Stimulated activated CD8-positive, alpha-beta memory T cell treated with anti-CD3 and anti-CD28 coated beads, Interleukin-12 subunit alpha, Interleukin-12 subunit beta, amount 100 ng/mL, for 1 hour (primary cell): ENCODE measurements at regions not wholly inside any gene's neighbourhood (a gene's known extent, or its start where the extent isn't known, plus 50 kb on each side); places are given as distances from the start of the nearest gene placed in this dataset.

Source experiments
- DNase-seq: peaks from one replicate; pipeline ENCODE4 v3.0.0-alpha.2; 2020; ENCODE audit warnings: low read depth

DNA sequence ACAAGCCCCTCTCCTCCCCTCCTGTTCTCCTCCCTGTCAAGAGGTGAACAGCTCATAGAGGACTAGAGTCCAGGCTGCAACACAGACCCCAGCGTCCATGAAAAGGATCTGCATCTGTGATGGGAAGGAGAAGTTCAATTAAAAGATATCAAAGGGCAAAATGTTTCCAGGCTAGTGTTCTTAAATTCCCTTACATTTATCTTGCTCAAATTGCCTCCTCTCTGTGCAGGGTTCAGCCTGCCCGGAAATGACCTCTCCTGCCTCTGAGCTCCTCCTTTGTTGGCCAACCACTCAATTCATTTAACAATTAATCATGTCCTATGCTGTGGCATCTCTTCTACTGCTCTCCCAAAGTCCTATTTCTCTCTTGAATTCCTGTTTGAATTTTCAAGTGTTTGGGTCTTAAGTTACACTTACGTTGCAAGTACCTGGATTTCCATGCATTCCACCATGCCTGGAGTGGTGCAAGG, 105.3 kb downstream of the TSN start:
- no peak for DNase-seq

DNA sequence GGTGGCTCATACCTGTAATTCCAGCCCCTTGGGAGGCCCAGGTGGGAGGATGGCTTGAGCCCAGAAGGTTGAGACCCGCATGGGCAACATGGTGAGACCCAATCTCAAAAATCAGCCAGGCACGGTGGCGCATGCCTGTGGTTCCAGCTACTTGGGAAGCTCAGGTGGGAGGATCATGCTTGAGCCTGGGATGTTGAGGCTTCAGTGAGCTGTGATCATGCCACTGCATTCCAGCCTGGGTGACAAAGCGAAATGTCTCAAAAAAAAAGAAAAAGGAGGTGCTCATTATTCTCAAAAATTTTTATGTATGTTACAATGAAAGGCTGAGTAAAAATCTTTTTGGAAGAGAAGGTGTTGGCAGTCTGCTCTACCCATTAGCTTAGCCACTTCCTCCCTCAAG, 106.8 kb downstream of the TSN start:
- no peak for DNase-seq

DNA sequence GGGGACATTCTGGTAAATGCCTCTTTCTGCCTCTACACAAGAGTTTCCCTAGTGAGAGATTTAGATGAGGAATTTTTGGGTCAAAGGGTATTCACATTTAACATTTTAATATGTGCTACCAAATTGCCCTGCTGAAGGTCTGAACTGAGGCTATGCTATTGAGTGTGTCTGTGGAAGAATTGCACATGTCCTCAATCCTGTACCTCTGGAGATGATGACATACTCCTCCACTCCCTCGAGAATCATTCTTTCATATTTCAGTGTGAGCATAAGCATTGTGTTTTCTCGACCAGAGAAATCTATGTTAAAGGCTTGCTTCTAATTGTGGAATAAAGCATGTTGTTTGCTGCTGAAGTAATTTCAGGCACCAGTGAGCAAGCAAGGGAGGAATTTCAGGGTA, 110.5 kb downstream of the TSN start:
- DNase-seq = no peak

DNA sequence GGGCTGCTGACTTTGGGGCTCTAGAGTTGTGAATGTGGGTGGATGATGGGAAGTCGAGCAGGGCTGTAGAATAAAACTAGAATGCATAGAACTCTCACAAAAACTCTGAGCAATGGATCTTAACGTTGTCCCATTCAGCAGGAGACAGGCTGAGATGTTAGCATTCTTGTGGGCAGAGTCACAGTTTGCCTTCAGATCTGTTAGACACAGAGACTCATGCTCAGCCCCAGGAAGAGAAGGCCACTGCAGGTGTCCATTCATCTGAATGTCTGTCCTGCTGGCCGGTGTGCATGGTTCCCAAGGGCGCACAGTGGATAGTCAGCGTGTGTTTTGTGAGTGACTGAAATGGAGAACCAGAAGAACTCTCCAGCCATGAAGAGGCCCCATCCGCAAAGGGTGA, 111.3 kb downstream of the TSN start:
- no peak for DNase-seq

DNA sequence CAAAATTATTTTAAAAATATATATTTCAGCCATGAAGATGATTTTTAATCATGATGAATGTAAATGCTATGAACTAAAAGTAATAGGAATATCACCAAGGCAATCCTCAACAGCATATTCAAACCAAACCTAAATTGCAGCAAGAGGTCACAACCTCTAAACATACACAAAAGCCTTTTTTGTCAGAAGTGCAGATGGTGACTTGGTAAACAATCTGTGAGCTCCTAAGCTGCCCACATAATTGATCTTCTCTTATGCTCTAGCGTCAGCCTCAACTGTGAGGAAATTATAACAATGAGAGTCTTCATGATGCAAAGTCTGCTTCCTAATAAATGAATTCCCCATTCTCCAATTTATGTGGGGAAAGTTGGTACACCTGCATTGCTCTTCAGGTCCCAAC, 113.2 kb downstream of the TSN start:
- no peak for DNase-seq

DNA sequence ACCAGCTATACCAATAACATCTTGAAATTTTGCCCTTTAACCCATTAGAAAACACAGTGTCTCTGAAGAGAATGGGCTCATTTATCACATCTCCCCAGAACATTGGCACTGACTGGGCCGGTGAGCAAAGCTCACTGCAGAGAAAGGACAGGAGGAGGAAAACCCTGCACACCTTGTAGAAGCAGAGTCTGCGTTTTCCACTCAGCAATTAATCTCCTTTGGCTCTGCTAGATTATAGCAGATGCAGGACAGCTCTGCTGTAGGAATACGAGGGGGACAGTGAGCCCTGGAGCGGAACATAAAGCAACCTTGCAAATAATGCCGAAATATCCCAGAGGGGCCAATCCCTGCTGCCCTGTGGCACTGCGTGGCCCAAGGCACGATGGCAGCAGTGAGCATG, 113.9 kb downstream of the TSN start:
- DNase-seq = no peak

DNA sequence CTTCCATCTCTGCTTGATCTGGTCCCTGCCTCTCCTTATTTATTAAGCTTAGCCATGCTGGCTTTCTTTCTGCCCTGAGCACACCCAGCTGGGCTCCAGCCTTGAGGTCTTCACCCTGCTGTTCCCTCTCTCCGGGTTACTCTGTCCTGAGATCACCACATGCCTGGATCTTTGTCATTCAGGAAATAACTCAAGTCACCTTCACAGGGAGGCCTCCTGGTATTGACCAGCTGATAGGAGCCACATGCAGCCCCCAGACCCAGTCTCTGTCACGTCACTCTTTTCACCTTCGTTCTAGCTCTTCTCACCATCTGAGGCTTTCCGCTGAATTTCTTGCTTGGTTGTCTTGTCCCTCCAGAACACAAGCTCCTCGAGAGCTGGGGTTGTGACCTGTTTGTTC, 114.4 kb downstream of the TSN start:
- no peak for DNase-seq

DNA sequence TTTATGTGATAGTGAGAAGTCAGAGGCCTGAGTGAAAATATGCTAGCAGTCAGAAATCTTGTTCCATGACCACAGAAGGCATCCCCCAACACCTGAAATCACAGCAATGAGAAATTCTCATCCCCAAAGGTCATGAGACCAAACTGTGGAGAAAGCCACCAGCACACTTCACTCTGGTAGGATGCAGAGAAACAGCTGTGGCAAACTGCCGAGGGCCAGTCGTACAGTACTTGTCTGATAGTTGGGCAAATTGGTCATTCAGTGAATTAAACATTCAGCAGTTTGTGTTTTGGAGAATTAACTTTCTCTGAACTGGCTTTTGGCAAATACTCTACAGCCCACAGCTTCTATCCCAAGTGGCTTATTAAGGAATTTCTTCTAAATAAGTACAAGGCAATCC, 117.2 kb downstream of the TSN start:
- DNase-seq = no peak

DNA sequence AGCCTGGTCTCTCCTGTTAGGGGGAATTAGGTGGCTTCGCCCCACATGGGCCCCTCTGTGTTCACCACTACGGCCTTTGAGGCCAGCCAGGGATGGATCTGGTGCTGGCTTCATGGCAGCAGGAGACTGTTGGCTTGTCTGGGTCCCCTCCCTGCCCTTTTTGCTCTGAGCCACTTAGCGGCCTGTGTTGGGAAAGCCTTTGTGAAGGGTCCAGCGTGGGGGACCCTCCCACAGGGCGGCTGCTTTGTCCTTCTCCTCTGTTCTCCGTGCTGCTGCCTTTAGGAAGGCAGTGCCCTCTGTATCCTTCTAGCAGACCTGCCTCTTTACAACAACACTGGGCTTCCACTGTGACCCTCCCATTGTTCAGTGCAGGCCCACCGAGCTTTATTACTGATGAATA, 118.4 kb downstream of the TSN start:
- no peak for DNase-seq

DNA sequence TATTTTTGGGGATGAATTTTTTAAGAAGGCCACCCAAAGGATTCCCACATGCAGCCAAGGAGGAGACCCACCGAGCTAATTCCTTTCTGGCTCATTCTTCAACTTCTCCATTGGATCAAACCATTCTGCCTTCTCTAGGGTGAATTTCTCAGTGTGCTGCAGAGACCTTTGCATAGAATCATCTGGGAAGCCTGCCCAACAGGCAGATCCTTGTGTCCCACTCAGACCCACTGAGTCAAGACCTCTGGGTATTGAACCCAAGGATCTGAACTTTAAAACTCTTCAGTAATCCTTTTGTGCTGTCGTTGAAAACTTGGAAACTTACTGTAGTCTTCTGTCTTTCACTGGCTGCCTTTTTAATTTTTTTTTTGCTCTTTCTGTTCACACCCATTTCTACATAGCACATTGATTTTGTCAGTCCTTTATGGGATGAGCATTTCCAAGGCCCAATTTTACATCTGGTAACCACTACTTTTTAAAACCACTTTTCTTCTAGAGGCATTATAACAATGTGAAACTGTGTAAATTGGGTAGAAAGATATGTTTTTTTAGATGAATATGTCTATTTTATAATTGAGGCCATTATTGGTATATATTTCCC, 120.2 kb downstream of the TSN start:
- DNase-seq = no peak

DNA sequence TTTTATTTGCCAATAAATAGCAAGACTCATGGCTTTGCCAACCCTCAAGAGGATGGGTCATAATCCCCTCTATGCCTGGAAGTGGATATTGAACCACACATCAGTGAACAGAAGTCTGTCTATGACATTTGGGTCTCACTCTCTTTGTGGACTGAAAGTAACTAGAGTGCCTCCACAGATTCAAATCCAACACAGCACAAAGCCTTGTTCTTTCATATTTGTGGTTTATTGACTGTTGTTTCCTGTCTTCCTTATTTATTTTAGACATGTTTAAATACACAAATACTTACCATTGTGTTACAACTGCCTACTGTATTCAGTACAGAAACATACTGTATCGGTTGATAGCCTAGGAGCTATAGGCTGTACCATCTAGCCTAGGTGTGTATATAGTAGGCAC, 121.9 kb downstream of the TSN start:
- DNase-seq = no peak

DNA sequence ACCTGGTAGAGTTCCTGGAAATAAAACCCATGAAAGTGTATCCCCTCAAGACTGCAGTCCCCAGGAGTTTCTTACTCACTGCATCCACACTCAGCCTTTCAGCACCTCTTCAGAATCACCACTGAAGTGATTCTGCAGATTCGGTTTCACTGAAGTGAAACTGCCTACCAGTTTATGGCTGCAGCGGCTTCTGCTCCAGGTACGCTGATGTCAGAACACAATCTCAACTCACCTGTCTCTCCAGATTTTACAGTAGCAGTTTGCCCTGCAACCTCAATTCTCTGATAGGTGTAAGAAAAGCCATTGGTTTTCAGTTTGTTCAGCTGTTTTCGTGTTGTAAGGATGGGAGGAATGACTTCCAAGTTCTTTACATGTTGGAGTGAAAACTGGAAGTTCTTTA, 124.8 kb downstream of the TSN start:
- DNase-seq = no peak

DNA sequence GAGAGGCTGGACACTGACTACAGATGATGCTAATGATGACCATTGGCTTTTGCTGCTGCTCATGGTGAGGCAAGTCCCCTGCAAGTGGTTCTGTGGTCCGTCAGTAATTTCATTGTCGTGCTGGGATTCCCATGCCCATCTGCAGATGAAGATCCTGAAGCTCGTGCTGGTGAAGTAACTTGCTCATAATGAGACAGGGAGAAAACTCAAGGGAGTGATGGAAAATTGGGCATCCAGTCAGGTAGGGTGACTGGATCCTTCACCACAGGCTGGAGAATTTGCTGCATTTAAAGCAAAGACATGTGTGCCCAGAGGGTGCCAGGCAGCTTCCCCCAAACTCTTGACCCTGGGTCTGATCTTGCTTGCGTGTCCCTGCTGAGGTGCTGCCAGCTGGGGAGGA, 125.6 kb downstream of the TSN start:
- no peak for DNase-seq

DNA sequence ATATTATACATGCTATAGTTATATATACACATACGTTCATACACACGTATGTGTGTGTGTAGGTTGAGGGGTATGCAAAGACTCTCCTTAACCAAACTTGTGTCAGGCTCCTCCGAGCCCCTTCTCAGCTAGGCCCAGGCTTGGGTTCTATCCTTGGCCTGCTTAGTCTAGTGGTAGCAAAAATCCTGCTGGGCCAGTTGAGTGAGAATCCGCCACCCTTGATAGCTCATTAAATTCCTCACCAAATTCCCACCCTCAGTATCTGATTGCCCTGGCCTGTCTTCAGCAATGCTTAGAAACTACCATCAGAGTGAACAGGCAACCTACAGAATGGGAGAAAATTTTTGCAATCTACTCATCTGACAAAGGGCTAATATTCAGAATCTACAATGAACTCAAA, 126.5 kb downstream of the TSN start:
- no peak for DNase-seq

DNA sequence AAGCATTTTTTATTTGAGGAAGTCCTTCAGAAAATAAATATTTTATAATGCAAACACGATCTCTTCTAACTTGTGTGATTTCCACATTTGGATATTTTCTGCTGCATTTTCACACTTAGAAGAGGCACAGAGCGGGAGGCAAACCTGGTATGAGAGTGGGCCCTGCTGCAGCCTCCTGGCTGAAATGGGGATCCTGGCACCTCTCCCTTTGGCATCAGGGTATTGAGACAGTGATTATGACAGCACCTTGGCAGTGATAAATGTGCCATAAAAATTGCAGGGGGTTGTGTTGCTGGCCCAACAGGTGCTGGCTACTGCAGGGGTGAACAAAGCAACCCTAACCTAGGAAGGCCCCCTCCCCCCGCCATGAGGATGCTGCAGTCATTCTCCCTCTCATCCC, 128.6 kb downstream of the TSN start:
- no peak for DNase-seq

DNA sequence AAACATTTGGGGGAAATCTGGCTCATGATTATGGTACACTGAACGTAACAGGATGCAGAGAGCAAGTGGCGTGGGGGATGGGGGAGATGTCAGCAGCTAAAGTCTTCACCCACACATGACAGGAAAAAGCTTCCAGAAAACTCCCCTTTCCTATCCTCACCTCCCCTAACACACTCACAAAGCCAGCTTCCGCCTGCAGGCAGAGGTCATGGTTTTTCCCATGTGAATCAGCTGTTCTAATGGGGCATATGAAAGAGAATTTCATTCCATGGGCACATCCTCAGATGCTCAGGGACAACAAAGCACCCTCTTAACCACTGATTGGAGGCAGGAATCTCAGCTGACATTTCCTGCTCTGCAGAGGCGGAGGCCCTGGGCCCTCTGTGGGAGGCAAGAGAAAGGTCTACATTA, 129.1 kb downstream of the TSN start:
- DNase-seq = no peak

DNA sequence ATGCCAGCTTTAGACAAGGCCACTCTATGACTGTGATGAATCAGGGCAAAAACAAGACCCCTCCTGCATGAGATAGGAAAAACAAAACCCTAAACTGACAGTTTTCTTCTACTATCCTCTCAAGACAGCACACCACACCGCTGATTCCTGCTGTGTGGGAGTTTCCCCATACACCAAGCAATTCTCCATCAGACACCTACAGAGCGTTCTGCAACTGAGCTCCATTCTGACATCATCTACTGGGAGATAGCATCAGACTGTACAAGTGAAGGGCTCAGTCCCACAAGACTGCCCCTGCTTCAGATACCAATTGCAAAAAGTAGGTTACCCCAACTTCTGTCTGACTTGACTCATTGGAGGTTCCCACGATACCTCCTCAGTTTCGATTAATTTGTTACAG, 130.6 kb downstream of the TSN start:
- no peak for DNase-seq

DNA sequence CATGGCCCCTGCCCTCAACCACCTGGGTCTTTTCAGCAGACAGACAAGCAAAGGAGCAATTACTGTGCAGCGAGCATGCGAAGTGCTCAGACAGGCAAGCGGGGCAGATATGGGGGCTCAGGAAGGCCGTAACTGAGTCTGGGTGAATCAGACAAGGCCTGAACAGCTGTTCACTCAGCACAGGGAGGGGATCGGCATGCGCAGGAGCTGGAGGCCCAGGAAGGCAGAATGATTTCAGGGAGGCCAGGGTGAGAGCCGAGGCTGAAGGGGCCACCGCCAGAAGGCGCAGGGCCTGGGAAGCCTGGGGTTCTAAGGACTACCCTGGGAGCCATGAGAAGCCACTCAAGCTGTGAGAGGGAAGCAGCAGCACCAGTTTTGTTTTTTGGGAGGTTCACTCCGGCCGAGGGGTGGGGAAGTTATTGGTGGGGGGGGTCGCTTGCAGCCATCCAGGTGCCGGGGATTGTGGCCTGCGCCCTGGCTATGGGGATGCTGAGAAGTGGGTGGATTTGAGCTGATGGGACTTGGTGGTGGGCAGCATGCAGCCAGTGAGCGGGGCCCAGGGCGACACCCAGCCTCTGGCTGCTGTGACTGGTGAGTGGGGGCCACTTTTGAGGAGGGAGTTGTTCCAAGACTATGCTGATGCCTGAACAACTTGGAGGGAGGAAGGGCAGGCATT, 132.2 kb downstream of the TSN start:
- no peak for DNase-seq

DNA sequence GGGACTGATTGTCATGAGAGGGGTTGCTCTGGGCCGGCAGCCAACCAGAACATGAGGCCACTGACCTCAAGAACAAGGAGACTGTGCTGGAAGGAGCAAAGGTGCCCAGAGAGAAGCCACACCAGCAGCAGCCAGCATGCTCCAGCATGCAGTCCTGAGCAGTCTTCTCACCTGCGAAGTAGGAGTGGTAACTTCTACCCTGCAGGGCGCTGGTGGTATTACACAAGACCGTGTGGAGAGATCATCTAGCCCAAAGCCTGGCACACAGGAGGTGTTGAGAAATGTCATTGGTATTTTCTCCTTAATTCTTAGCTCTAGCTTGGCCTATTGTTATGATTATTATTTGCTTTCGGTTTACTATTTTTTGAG, 132.7 kb downstream of the TSN start:
- no peak for DNase-seq

DNA sequence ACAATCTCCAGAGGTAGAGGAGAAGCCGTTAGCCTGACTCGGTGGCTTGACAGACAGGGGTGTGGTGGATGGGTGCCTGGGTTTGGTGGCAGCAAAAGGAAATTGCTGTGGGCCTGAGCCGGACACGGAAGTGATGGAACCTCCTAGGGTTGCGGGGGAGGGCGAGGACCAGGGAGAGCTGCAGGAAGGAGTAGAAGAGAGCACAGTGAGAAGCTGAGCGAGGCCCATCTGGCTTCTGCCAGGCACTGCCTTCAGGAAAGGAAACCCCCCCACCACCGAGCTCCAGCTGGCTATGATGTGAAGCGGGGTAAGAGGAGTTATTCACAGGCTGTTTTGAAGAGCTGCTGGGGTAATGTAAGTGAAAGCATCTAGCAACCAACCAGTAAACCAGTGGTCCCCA, 134.6 kb downstream of the TSN start:
- DNase-seq = no peak

DNA sequence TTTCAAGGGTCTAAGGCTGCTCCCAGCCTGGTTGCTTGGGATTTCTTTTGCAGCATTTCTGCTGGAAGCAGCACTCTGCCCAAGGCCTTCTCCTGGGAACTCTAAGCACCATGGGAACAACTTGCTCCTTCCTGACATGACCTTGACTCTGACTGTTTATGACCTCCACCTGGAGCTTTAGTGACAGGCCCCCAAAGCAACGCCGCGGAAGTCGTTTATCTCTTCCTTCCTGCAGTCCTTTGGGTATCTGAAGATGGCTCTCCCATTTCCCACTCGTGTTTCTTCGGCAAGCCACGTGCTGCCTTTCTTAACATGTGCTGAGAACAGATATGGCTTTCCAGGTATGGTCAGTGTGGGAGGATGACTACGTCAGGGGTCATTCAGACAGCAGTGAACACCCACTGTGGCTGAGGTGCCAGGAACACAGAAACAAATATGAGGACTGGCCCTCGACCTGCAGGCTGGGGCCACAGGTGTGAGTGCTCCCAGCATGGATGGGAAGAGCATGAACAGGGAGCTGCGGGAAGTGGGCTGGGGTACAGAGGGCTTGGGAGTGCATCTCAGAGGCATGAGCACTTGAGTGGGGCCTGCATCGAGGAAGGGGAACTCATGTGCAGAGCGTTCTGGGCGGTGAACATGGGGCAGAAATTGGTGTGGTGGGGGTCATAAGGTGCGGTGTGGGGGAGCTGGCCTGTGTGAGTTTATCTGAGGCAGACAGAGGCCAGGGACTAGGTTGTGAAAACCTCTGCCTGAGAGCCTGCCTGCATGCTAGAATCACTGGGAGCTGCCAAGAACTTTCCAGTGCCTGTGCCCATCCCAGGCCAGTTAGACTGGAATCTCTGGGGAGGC, 140.5 kb downstream of the TSN start:
- DNase-seq = no peak

DNA sequence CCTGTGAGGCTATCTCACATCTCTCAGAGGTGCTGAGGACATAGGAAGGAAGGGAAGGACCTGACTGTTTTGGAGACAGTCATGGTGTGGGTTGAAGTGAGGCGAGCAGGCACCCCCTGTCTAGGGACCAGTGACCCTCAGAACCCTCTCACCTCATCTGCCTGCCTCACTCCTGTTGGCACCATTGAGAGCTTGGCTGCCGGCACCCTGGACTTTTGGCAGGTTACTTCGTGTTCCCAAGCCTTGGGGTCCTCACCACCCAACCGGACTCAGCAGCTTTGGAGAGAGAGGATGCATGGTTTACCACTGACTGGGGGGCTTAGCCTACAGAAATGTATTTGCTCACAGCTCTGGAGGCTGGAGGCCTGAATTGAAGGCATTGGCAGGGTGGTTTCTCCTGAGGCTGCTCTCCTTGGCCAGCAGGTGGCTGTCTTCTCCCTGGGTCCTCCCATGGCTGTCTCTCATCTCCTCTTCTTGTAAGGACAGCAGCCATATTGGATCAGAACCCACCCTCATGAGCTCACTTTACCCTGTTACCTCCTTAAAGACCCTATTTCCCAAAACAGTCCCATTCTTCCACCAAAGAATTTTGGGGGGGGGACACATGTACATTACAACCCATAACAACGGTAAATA, 142.0 kb downstream of the TSN start:
- DNase-seq = no peak

DNA sequence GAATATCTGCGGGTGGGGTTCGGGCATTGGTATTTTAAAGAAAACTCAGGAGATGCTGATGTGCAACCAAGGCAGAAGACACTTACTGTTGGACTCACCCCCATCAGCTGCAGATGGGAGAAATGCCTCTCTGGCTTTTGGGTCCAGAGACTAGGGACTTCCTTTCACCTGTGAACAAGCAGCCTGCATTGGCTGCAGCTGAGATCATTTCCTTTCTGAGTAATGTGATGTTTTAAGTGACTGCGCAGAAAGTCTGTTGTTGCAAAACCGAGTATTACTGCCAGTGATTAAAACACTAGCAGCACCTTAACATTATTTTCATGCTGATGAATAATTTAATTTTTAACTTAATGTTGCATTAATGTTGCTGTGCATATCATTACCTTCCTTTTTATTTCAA, 143.0 kb downstream of the TSN start:
- no peak for DNase-seq
